ENCODE measurements at regions not wholly inside any gene's neighbourhood (a gene's known extent, or its start where the extent isn't known, plus 50 kb on each side); places are given as distances from the start of the nearest gene placed in this dataset.

- no peak for TF ChIP-seq CTCF (IDR thresholded peaks at IDR 0.05)
- no peak for TF ChIP-seq POLR2A (IDR thresholded peaks at IDR 0.05)
Measured at GRCh38 chr5:93884254-93884653, 142.9 kb upstream of the POU5F2 start.
